ENCODE measurements at regions not wholly inside any gene's neighbourhood (a gene's known extent, or its start where the extent isn't known, plus 50 kb on each side); places are given as distances from the start of the nearest gene placed in this dataset.

DNA sequence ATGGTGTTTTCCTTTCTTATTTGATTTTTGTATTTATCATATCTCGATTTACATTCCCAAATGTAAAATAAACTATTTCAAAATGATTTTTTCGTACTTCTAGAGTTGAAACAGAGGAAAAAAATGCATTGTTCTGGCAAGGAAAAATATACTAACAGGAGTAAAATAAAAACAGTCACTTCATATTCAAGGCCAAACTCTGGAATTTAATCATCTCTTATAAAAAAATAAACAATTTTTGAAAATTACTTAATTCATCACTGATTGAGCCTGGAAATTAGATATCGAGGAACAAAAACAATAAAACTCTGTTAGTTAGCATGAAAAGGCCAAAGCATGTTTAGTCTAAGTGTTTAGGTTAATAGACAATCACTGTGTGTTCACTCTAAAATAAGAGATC lies 61.1 kb upstream of the PALM2AKAP2 start:
- no peak overlapping the region for H3K27ac Mint-ChIP-seq
- no peak overlapping the region for H3K4me3 Mint-ChIP-seq
- no peaks in the 10 kb centered on the region for H3K36me3 Mint-ChIP-seq
- H3K9me3 Mint-ChIP-seq, result no peaks in the 10 kb centered on the region
- H3K27me3 Mint-ChIP-seq, result peaks cover 6 to 12% of the 10 kb centered on the region in 2 donors
- no peak for DNase-seq
- no peaks in the 10 kb centered on the region for H3K4me1 Mint-ChIP-seq
- no peak for ATAC-seq (replicated peaks)

DNA sequence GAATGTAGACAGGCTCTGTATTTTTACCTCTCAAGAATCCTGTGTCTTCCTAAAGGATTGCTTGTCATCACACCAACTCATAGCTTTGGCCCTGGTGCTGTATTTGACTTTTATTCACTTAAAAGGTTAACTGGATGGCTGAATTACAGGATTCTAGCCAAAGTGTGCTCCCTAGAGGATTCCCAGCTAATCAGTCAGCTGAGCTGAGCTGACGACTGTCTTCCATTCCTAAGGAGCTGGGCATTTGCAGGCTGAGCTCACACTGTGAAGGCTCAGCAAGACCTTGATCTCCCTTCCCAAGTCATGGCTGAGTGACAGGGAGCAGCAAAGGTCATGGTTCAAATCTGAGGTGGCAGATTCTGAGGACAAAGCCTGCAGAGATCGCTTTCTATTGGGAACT lies 59.0 kb upstream of the PALM2AKAP2 start:
- H3K4me1 Mint-ChIP-seq, result no peaks in the 10 kb centered on the region
- no peak overlapping the region for H3K4me3 Mint-ChIP-seq
- H3K27ac Mint-ChIP-seq, result no peak overlapping the region
- no peak for DNase-seq
- H3K36me3 Mint-ChIP-seq, result no peaks in the 10 kb centered on the region
- peaks cover 6 to 8% of the 10 kb centered on the region in 2 donors for H3K27me3 Mint-ChIP-seq
- H3K9me3 Mint-ChIP-seq, result no peaks in the 10 kb centered on the region
- no peak for ATAC-seq (replicated peaks)

DNA sequence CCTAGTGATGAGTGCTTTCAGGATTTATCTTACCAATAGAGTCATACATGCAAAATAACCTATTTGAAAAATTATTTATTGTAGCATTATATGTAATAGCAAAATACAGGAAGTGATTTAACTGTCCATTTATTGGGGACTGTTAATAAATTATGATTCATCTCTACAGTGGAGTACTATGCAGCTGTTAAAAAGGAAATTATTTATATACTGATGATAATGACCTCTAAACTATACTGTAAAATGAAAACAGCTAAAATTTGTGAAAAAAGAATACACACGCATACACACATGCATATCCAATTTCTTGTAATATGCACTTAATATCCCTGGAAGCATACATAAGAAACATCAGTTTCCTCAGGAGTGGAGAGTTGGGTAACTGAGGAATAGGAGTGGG lies 58.0 kb upstream of the PALM2AKAP2 start:
- Mint-ChIP-seq H3K4me3 (no peak overlapping the region), H3K27ac (no peak overlapping the region), H3K4me1 (no peaks in the 10 kb centered on the region), H3K9me3 (no peaks in the 10 kb centered on the region), H3K27me3 (peaks cover 6 to 8% of the 10 kb centered on the region in 2 donors), H3K36me3 (no peaks in the 10 kb centered on the region)
- DNase-seq (no peak), ATAC-seq (replicated peaks) (no peak)

DNA sequence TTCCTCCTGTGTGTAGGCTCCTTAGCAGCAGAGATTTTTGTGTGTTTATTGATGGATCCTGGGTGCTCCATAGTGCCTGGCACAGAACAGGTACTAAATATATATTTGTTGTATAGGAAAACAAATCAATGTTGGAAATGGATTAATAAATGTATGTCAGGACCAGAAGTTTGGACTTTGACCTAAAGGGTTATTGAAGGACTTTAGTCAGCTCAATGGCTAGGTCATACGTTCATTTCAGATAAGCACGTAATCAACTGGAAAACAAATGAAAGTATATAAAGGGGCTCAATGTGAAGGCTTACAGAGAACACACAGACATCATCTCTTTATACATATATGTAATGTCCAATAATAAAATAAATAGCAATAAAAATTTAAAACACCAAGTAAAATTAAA lies 56.2 kb upstream of the PALM2AKAP2 start:
- ATAC-seq (replicated peaks) (no peak), DNase-seq (no peak)
- no peak overlapping the region for H3K4me3 Mint-ChIP-seq

DNA sequence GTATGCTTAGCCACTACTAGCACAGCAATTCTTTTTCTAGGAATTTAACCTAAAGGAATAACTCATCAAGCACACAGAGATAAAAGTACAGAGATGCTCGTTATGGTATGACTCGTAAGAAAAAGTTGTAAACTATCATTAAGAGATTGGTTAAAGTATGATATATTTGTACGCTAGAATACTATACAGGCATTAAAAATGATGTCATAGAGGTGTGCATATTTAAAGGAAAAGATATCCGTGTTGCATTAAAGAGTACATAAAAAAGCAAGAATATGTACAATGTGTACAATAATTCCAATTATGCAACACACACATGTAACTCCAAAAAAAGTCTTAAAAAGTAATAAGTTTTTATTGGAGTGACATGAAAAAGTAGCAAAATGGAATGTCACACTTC lies 54.5 kb upstream of the PALM2AKAP2 start:
- no peak for ATAC-seq (replicated peaks)
- no peak for DNase-seq
- Mint-ChIP-seq H3K27ac (no peak overlapping the region), H3K27me3 (peaks cover 6 to 12% of the 10 kb centered on the region in 2 donors), H3K9me3 (no peaks in the 10 kb centered on the region), H3K4me1 (no peaks in the 10 kb centered on the region), H3K36me3 (no peaks in the 10 kb centered on the region), H3K4me3 (no peak overlapping the region)

More for the DNA sequence above, 56.2 kb upstream of the PALM2AKAP2 start:
- Mint-ChIP-seq H3K36me3 (no peaks in the 10 kb centered on the region), H3K9me3 (no peaks in the 10 kb centered on the region), H3K27ac (no peak overlapping the region), H3K27me3 (peaks cover 6 to 8% of the 10 kb centered on the region in 2 donors), H3K4me1 (no peaks in the 10 kb centered on the region)

DNA sequence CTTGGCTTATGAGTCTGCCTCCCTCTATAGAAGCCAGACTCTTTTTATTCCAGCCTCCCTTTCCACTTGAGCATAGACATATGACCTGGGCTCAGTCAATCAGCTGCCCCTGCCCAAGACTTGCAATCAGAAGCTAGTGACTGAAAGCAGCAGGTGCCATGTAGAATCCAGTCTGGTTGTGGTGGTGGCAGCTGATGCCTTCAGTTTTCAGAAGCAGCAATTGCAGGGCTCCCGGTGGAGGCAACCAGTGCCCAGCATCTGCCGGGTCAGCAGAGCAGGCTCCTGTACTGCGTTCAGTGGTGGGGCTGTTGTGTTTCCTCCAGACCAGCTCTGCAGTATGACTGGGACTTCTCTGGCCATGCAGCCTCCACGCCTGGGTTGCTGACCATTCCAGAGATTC lies 53.9 kb upstream of the PALM2AKAP2 start:
- H3K4me3 Mint-ChIP-seq, result no peak overlapping the region
- no peaks in the 10 kb centered on the region for H3K4me1 Mint-ChIP-seq
- no peak for ATAC-seq (replicated peaks)
- no peaks in the 10 kb centered on the region for H3K36me3 Mint-ChIP-seq
- H3K27me3 Mint-ChIP-seq, result peaks cover 6 to 12% of the 10 kb centered on the region in 2 donors
- no peak for DNase-seq
- no peak overlapping the region for H3K27ac Mint-ChIP-seq
- no peaks in the 10 kb centered on the region for H3K9me3 Mint-ChIP-seq

DNA sequence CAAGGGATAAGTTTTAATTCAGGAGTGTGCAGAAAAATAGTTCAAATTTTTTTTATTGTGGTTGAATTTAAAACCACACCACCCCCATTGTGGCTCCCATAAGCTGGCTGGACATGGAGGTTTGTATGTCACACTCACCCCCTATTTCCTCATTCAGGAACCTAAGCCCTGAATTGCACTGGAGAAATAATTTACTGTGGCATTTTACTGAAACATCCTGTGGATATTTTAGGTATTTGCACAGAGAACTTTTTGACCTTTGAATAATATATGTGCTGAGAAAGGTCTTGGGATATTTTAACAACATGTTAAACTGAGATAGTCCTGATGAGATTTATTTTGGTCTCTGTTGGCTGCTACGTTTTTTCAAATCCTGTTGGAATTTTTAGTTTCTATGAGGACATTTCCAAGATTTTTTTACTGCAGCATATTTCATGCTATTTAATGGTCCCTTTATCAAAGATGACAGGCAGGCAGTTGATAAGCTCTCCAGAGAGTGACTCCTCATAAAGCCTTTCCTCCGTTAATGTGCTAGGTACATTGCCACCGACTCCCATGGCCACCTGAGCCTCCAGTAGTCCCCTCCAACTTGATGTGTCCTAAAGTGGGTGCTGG lies 51.2 kb upstream of the PALM2AKAP2 start:
- Mint-ChIP-seq H3K4me1 (no peaks in the 10 kb centered on the region), H3K27ac (no peak overlapping the region), H3K27me3 (peaks cover 8 to 18% of the 10 kb centered on the region in 2 donors), H3K4me3 (no peak overlapping the region), H3K9me3 (peaks cover 0 to 1% of the 10 kb centered on the region in 2 donors), H3K36me3 (no peaks in the 10 kb centered on the region)
- DNase-seq, result no peak
- no peak for ATAC-seq (replicated peaks)

DNA sequence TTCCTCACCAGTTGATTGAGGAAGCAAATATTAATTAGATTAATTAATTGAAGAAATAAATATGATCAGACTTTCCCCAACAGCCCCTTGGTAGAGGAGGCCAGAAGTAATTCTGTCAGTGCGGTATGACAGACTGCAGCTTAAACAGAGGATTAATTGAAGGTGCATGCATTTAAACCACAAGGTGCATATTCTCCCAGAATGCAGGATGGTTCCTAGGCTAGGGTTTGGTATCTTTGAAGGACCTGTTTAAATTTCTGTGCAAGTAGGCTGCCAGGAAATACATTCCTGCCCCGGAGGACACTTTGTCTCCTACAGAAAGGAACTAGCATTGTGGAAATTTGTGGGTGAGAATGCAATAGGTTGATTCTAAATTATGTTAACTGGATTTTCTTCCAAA lies 50.5 kb upstream of the PALM2AKAP2 start:
- no peaks in the 10 kb centered on the region for H3K4me1 Mint-ChIP-seq
- ATAC-seq (replicated peaks) (no peak), DNase-seq (no peak)
- H3K9me3 Mint-ChIP-seq, result peaks cover 0 to 1% of the 10 kb centered on the region in 2 donors
- H3K36me3 Mint-ChIP-seq, result no peaks in the 10 kb centered on the region
- peaks cover 8 to 18% of the 10 kb centered on the region in 2 donors for H3K27me3 Mint-ChIP-seq
- H3K27ac Mint-ChIP-seq, result no peak overlapping the region
- H3K4me3 Mint-ChIP-seq, result no peak overlapping the region

Data from stimulated activated naive B cell treated with anti-CD40 and anti-IgM and Interleukin-4, amounts not matched to agents 10 μg/mL and 1 μg/mL and 100 μg/mL, for 72 hours (primary cell).